BE2C (cell line): ENCODE measurements at regions not wholly inside any gene's neighbourhood (a gene's known extent, or its start where the extent isn't known, plus 50 kb on each side); places are given as distances from the start of the nearest gene placed in this dataset.

ENCODE experiments used
- DNase-seq: peaks from one replicate; pipeline ENCODE4 v3.0.0-alpha.2; 2020
- H3K27me3 ChIP-seq: fragments of 250-450 bp; sonication (Bioruptor Pico); 2 replicates; pipeline ENCODE4 v1.5.1; 2020; ENCODE audit warnings: mild to moderate bottlenecking
- H3K36me3 ChIP-seq: fragments of 250-450 bp; sonication (Bioruptor Pico); 2 replicates; pipeline ENCODE4 v1.5.1; 2020; ENCODE audit warnings: mild to moderate bottlenecking
- H3K4me1 ChIP-seq: fragments of 250-450 bp; sonication (Bioruptor Pico); 2 replicates; pipeline ENCODE4 v1.5.1; 2020
- H3K4me3 ChIP-seq: 2 replicates; pipeline ENCODE4 v1.5.1; 2011; ENCODE audit warnings: low read depth, low read length
- H3K9me3 ChIP-seq: fragments of 250-450 bp; sonication (Bioruptor Pico); 2 replicates; pipeline ENCODE4 v1.5.1; 2020
- CTCF ChIP-seq: IDR thresholded peaks from 2 replicates; pipeline ENCODE4 v1.5.1; 2012; ENCODE audit warnings: mild to moderate bottlenecking, low read depth, low read length

- no peak for TF ChIP-seq CTCF
- peak; percentile 29 for DNase-seq
Observed at GRCh38 chr6:66808771-66809170, 1101.7 kb upstream of the EYS start.

GRCh38 chr6:66796987-66797386, 1090.0 kb upstream of the EYS start:
- Histone ChIP-seq H3K9me3 (no peaks in the 10 kb centered on the region), H3K4me3 (no peak overlapping the region), H3K4me1 (peaks cover 3% of the 10 kb centered on the region; the same call in 1 of the 2 replicates), H3K36me3 (no peaks in the 10 kb centered on the region), H3K27me3 (no peaks in the 10 kb centered on the region)
- DNase-seq, result peak; percentile 47
- TF ChIP-seq CTCF, result no peak

More at GRCh38 chr6:66808771-66809170, 1101.7 kb upstream of the EYS start:
- Histone ChIP-seq H3K36me3 (no peaks in the 10 kb centered on the region), H3K9me3 (no peaks in the 10 kb centered on the region), H3K27me3 (no peaks in the 10 kb centered on the region), H3K4me3 (no peak overlapping the region), H3K4me1 (peaks cover 27% of the 10 kb centered on the region)

- no peak for TF ChIP-seq CTCF
- no peak for DNase-seq
- H3K27me3 ChIP-seq, result no peaks in the 10 kb centered on the region
Observed at GRCh38 chr6:66788579-66788978, 1081.6 kb upstream of the EYS start.

GRCh38 chr6:66772800-66773199, 1065.8 kb upstream of the EYS start:
- DNase-seq, result peak; percentile 46
- no peak for TF ChIP-seq CTCF
- no peaks in the 10 kb centered on the region for H3K9me3 ChIP-seq
- peaks cover 4% of the 10 kb centered on the region; the same call in 1 of the 2 replicates for H3K4me1 ChIP-seq
- H3K4me3 ChIP-seq, result no peak overlapping the region
- H3K36me3 ChIP-seq, result no peaks in the 10 kb centered on the region
- no peaks in the 10 kb centered on the region for H3K27me3 ChIP-seq

More at GRCh38 chr6:66788579-66788978, 1081.6 kb upstream of the EYS start:
- no peaks in the 10 kb centered on the region for H3K36me3 ChIP-seq
- H3K9me3 ChIP-seq, result no peaks in the 10 kb centered on the region
- H3K4me3 ChIP-seq, result no peak overlapping the region
- H3K4me1 ChIP-seq, result no peaks in the 10 kb centered on the region

- no peak for DNase-seq
- Histone ChIP-seq H3K4me1 (peaks cover 4% of the 10 kb centered on the region; the same call in 1 of the 2 replicates), H3K9me3 (no peaks in the 10 kb centered on the region), H3K4me3 (no peak overlapping the region), H3K27me3 (no peaks in the 10 kb centered on the region), H3K36me3 (no peaks in the 10 kb centered on the region)
- TF ChIP-seq CTCF, result no peak
Observed at GRCh38 chr6:66771626-66772025, 1064.6 kb upstream of the EYS start.

- H3K27me3 ChIP-seq, result no peaks in the 10 kb centered on the region
- no peak for TF ChIP-seq CTCF
- DNase-seq, result no peak
- peaks cover 10% of the 10 kb centered on the region for H3K4me1 ChIP-seq
- H3K36me3 ChIP-seq, result no peaks in the 10 kb centered on the region
- no peak overlapping the region for H3K4me3 ChIP-seq
- H3K9me3 ChIP-seq, result no peaks in the 10 kb centered on the region
Observed at GRCh38 chr6:66751630-66752029, 1044.6 kb upstream of the EYS start.
